Fibroblast of skin of left biceps (primary cell): ENCODE measurements at regions not wholly inside any gene's neighbourhood (a gene's known extent, or its start where the extent isn't known, plus 50 kb on each side); places are given as distances from the start of the nearest gene placed in this dataset.

ENCODE experiments used
- DNase-seq, 2 experiments: peaks; one replicate each; pipeline ENCODE4 v3.0.0-alpha.2; 2013; ENCODE audit warnings: low read depth in 2 of 2

- DNase-seq = no peak
Measured at GRCh38 chr11:119823077-119823476, 94.1 kb upstream of the NECTIN1 start.

- DNase-seq = no peak
Measured at GRCh38 chr11:119816660-119817059, 87.7 kb upstream of the NECTIN1 start.

- DNase-seq = no peak
Measured at GRCh38 chr11:119814766-119815165, 85.8 kb upstream of the NECTIN1 start.

- DNase-seq = no peak
Measured at GRCh38 chr11:119810478-119811232, 81.7 kb upstream of the NECTIN1 start.

- no peak for DNase-seq
Measured at GRCh38 chr11:119809346-119809745, 80.3 kb upstream of the NECTIN1 start.

GRCh38 chr11:119808407-119809185 lies 79.6 kb upstream of the NECTIN1 start:
- no peak for DNase-seq

- no peak for DNase-seq
Measured at GRCh38 chr11:119807841-119808240, 78.8 kb upstream of the NECTIN1 start.

- DNase-seq = no peak
Measured at GRCh38 chr11:119807402-119807801, 78.4 kb upstream of the NECTIN1 start.

GRCh38 chr11:119806064-119806915 lies 77.3 kb upstream of the NECTIN1 start:
- DNase-seq = no peak

GRCh38 chr11:119805663-119806062 lies 76.7 kb upstream of the NECTIN1 start:
- no peak for DNase-seq

GRCh38 chr11:119804698-119805097 lies 75.7 kb upstream of the NECTIN1 start:
- DNase-seq = no peak

GRCh38 chr11:119803726-119804294 lies 74.8 kb upstream of the NECTIN1 start:
- no peak for DNase-seq

GRCh38 chr11:119803139-119803538 lies 74.1 kb upstream of the NECTIN1 start:
- no peak for DNase-seq

- DNase-seq = no peak
Measured at GRCh38 chr11:119802670-119803069, 73.7 kb upstream of the NECTIN1 start.

GRCh38 chr11:119800619-119801018 lies 71.6 kb upstream of the NECTIN1 start:
- no peak for DNase-seq

GRCh38 chr11:119800171-119800570 lies 71.2 kb upstream of the NECTIN1 start:
- no peak for DNase-seq

GRCh38 chr11:119798656-119799055 lies 69.7 kb upstream of the NECTIN1 start:
- no peak for DNase-seq

GRCh38 chr11:119797736-119798135 lies 68.7 kb upstream of the NECTIN1 start:
- no peak for DNase-seq

- DNase-seq = no peak
Measured at GRCh38 chr11:119797123-119797611, 68.2 kb upstream of the NECTIN1 start.

- no peak for DNase-seq
Measured at GRCh38 chr11:119796363-119797060, 67.5 kb upstream of the NECTIN1 start.

- no peak for DNase-seq
Measured at GRCh38 chr11:119795690-119796089, 66.7 kb upstream of the NECTIN1 start.
